ENCODE measurements at regions not wholly inside any gene's neighbourhood (a gene's known extent, or its start where the extent isn't known, plus 50 kb on each side); places are given as distances from the start of the nearest gene placed in this dataset.
"Not testable (repeated sequence)": the region's sequence is repeated elsewhere in the genome, so short reads cannot be mapped to it uniquely, and the experiment has no call there.

DNA sequence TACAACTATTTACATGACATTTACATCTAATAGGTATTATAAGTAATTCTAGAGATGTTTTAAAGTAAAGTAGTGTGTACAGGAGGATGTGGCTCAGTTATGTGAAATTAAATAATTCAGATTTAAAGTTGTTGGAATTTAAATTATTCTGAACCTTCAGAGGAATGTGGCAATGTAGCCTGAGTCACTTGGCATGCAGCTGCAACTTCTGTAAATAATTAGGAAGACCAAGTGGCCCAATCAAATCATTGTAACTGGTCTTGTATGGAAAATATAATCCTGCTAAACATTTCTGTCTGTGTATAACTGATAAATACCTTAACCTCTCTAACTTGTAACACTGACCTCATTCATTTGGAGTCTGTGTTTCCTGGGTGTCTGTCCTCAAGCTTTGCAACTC lies 828.9 kb downstream of the GLUD2 start:
- Histone ChIP-seq H3K9me3 (ENCODE audit: control insufficient read depth, insufficient read depth, low read length) (no peaks in the 10 kb centered on the region), H3K27ac (ENCODE audit: low read length) (no peak overlapping the region), H3K4me3 (ENCODE audit: low read length) (no peak overlapping the region), H3K36me3 (ENCODE audit: control insufficient read depth, insufficient read depth, low read length) (no peaks in the 10 kb centered on the region), H3K4me1 (ENCODE audit: control insufficient read depth, insufficient read depth, low read length) (no peaks in the 10 kb centered on the region), H3K27me3 (ENCODE audit: control insufficient read depth, insufficient read depth, low read length) (no peaks in the 10 kb centered on the region)
- no peak for DNase-seq (ENCODE audit: low read depth, low spot score)

DNA sequence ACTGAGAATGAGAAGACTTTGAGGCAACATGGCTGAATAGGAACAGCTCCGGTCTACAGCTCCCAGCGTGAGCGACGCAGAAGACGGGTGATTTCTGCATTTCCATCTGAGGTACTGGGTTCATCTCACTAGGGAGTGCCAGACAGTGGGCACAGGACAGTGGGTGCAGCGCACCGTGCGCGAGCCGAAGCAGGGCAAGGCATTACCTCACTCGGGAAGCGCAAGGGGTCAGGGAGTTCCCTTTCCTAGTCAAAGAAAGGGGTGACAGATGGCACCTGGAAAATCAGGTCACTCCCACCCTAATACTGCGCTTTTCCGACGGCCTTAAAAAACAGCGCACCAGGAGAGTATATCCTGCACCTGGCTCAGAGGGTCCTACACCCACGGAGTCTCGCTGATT lies 829.9 kb downstream of the GLUD2 start:
- not testable (repeated sequence) for H3K4me3 ChIP-seq (ENCODE audit: low read length); H3K4me1 ChIP-seq (ENCODE audit: control insufficient read depth, insufficient read depth, low read length); H3K36me3 ChIP-seq (ENCODE audit: control insufficient read depth, insufficient read depth, low read length); H3K27me3 ChIP-seq (ENCODE audit: control insufficient read depth, insufficient read depth, low read length); DNase-seq (ENCODE audit: low read depth, low spot score); H3K9me3 ChIP-seq (ENCODE audit: control insufficient read depth, insufficient read depth, low read length); H3K27ac ChIP-seq (ENCODE audit: low read length)
- WGBS (ENCODE audit: insufficient coverage, insufficient read length): no CpG with 5 or more reads among the region's 18 CpGs

- H3K4me1 ChIP-seq (ENCODE audit: control insufficient read depth, insufficient read depth, low read length): no peaks in the 10 kb centered on the region
- no peaks in the 10 kb centered on the region for H3K27me3 ChIP-seq (ENCODE audit: control insufficient read depth, insufficient read depth, low read length)
- no peak for DNase-seq (ENCODE audit: low read depth, low spot score)
- no peak overlapping the region for H3K4me3 ChIP-seq (ENCODE audit: low read length)
- no peaks in the 10 kb centered on the region for H3K9me3 ChIP-seq (ENCODE audit: control insufficient read depth, insufficient read depth, low read length)
- H3K27ac ChIP-seq (ENCODE audit: low read length): no peak overlapping the region
- no CpG with 5 or more reads among the region's 2 CpGs for WGBS (ENCODE audit: insufficient coverage, insufficient read length)
- no peaks in the 10 kb centered on the region for H3K36me3 ChIP-seq (ENCODE audit: control insufficient read depth, insufficient read depth, low read length)
Observed at GRCh38 chrX:121886557-121886956, 839.1 kb downstream of the GLUD2 start.

GRCh38 chrX:121894756-121895155 lies 847.3 kb downstream of the GLUD2 start:
- no peak for DNase-seq (ENCODE audit: low read depth, low spot score)
- Histone ChIP-seq H3K4me1 (ENCODE audit: control insufficient read depth, insufficient read depth, low read length) (no peaks in the 10 kb centered on the region), H3K36me3 (ENCODE audit: control insufficient read depth, insufficient read depth, low read length) (no peaks in the 10 kb centered on the region), H3K27me3 (ENCODE audit: control insufficient read depth, insufficient read depth, low read length) (no peaks in the 10 kb centered on the region), H3K27ac (ENCODE audit: low read length) (no peak overlapping the region), H3K4me3 (ENCODE audit: low read length) (no peak overlapping the region), H3K9me3 (ENCODE audit: control insufficient read depth, insufficient read depth, low read length) (no peaks in the 10 kb centered on the region)
- WGBS (ENCODE audit: insufficient coverage, insufficient read length): no CpG with 5 or more reads among the region's 3 CpGs

DNA sequence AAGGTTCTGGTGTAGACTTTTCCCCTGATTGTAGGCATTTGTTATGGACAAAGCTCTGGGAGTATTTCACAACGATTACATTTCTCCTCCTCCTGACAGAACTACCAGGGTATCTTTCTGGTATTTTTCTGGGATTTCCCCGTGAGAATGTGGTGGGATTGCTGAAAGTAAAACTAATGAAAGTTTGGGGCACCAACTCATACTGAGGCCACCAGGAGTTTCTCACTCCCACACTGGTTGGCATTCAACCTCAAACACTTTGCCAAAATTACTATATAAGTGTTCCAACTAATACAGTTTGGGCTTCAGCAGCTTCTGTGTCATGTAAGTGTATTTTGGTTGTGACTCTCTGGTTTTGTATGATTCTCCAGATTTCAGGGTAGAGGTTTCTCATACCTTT lies 855.1 kb downstream of the GLUD2 start:
- Histone ChIP-seq H3K36me3 (ENCODE audit: control insufficient read depth, insufficient read depth, low read length) (no peaks in the 10 kb centered on the region), H3K4me3 (ENCODE audit: low read length) (no peak overlapping the region), H3K9me3 (ENCODE audit: control insufficient read depth, insufficient read depth, low read length) (no peaks in the 10 kb centered on the region), H3K27ac (ENCODE audit: low read length) (no peak overlapping the region), H3K27me3 (ENCODE audit: control insufficient read depth, insufficient read depth, low read length) (no peaks in the 10 kb centered on the region), H3K4me1 (ENCODE audit: control insufficient read depth, insufficient read depth, low read length) (no peaks in the 10 kb centered on the region)
- no peak for DNase-seq (ENCODE audit: low read depth, low spot score)
- no CpG with 5 or more reads among the region's 2 CpGs for WGBS (ENCODE audit: insufficient coverage, insufficient read length)

- H3K4me1 ChIP-seq (ENCODE audit: control insufficient read depth, insufficient read depth, low read length): no peaks in the 10 kb centered on the region
- H3K27ac ChIP-seq (ENCODE audit: low read length): no peak overlapping the region
- DNase-seq (ENCODE audit: low read depth, low spot score): no peak
- no peak overlapping the region for H3K4me3 ChIP-seq (ENCODE audit: low read length)
- H3K9me3 ChIP-seq (ENCODE audit: control insufficient read depth, insufficient read depth, low read length): no peaks in the 10 kb centered on the region
- no CpG with 5 or more reads among the region's 7 CpGs for WGBS (ENCODE audit: insufficient coverage, insufficient read length)
- H3K36me3 ChIP-seq (ENCODE audit: control insufficient read depth, insufficient read depth, low read length): no peaks in the 10 kb centered on the region
- no peaks in the 10 kb centered on the region for H3K27me3 ChIP-seq (ENCODE audit: control insufficient read depth, insufficient read depth, low read length)
Observed at GRCh38 chrX:121903961-121904360, 856.6 kb downstream of the GLUD2 start.

DNA sequence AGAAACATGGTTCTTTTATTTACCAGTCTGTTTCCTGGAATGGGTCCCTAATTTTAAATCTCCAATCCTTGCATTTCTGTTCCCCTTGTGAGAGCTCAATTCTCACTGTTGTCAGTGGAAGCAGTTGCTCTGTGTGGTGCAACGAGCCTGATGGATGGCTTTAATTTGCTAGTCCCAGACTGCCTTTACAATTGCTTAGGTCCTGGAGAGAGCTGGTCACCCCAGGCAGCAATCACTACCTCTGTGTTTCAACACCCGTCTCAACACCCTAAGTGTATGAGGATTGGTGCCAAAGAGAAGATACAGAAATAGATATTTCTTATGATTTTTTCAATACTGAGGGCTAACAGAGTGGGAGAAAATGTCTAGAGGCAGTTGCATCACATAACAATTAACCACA lies 873.8 kb downstream of the GLUD2 start:
- DNase-seq (ENCODE audit: low read depth, low spot score): no peak
- no CpG with 5 or more reads among the region's 2 CpGs for WGBS (ENCODE audit: insufficient coverage, insufficient read length)
- no peaks in the 10 kb centered on the region for H3K27me3 ChIP-seq (ENCODE audit: control insufficient read depth, insufficient read depth, low read length)
- no peak overlapping the region for H3K4me3 ChIP-seq (ENCODE audit: low read length)
- no peaks in the 10 kb centered on the region for H3K9me3 ChIP-seq (ENCODE audit: control insufficient read depth, insufficient read depth, low read length)
- no peak overlapping the region for H3K27ac ChIP-seq (ENCODE audit: low read length)
- no peaks in the 10 kb centered on the region for H3K4me1 ChIP-seq (ENCODE audit: control insufficient read depth, insufficient read depth, low read length)
- no peaks in the 10 kb centered on the region for H3K36me3 ChIP-seq (ENCODE audit: control insufficient read depth, insufficient read depth, low read length)

DNA sequence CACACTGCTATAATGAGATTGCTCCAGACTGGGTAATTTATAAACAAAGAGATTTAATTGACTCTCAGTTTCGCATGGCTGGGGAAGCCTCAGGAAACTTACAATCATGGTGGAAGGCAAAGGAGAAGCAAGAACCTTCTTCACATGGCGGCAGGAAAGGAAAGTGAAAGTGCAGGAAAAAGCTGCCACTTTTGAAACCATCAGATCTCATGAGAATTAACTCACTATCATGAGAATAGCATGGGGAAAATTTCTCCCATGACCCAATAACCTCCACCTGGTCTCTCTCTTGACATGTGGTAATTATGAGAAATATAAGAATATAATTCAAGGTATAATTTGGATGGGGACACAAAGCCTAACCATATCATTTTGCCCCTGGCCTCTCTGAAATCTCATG lies 884.2 kb downstream of the GLUD2 start:
- Histone ChIP-seq H3K36me3 (ENCODE audit: control insufficient read depth, insufficient read depth, low read length) (no peaks in the 10 kb centered on the region), H3K9me3 (ENCODE audit: control insufficient read depth, insufficient read depth, low read length) (no peaks in the 10 kb centered on the region), H3K27me3 (ENCODE audit: control insufficient read depth, insufficient read depth, low read length) (no peaks in the 10 kb centered on the region), H3K4me3 (ENCODE audit: low read length) (no peak overlapping the region), H3K4me1 (ENCODE audit: control insufficient read depth, insufficient read depth, low read length) (no peaks in the 10 kb centered on the region), H3K27ac (ENCODE audit: low read length) (no peak overlapping the region)
- no CpG with 5 or more reads among the region's 2 CpGs for WGBS (ENCODE audit: insufficient coverage, insufficient read length)
- no peak for DNase-seq (ENCODE audit: low read depth, low spot score)

DNA sequence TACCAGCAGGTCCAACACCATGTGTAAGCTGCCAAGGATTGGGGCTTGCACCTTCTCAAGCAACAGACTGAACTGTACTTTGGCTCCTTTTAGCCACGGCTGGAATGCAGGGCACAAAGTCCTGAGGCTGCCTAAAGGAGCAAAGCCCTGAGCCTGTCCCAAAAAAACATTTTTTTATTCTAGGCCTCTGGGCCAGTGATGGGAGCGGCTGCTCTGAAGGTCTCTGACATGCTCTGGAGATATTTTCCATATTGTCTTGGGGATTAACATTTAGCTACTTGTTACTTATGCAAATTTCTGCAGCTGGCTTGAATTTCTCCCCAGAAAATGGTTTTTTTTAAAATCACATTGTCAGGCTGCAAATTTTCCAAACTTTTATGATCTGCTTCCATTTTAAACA lies 885.3 kb downstream of the GLUD2 start:
- Histone ChIP-seq H3K4me1 (ENCODE audit: control insufficient read depth, insufficient read depth, low read length) (no peaks in the 10 kb centered on the region), H3K27me3 (ENCODE audit: control insufficient read depth, insufficient read depth, low read length) (no peaks in the 10 kb centered on the region), H3K36me3 (ENCODE audit: control insufficient read depth, insufficient read depth, low read length) (no peaks in the 10 kb centered on the region), H3K4me3 (ENCODE audit: low read length) (no peak overlapping the region), H3K9me3 (ENCODE audit: control insufficient read depth, insufficient read depth, low read length) (no peaks in the 10 kb centered on the region), H3K27ac (ENCODE audit: low read length) (no peak overlapping the region)
- WGBS (ENCODE audit: insufficient coverage, insufficient read length): no CpG with 5 or more reads among the region's 2 CpGs
- DNase-seq (ENCODE audit: low read depth, low spot score): no peak

- Histone ChIP-seq H3K27ac (ENCODE audit: low read length) (no peak overlapping the region), H3K27me3 (ENCODE audit: control insufficient read depth, insufficient read depth, low read length) (no peaks in the 10 kb centered on the region), H3K4me1 (ENCODE audit: control insufficient read depth, insufficient read depth, low read length) (no peaks in the 10 kb centered on the region; the same call in 1 of the 2 replicates), H3K36me3 (ENCODE audit: control insufficient read depth, insufficient read depth, low read length) (no peaks in the 10 kb centered on the region), H3K4me3 (ENCODE audit: low read length) (no peak overlapping the region), H3K9me3 (ENCODE audit: control insufficient read depth, insufficient read depth, low read length) (no peaks in the 10 kb centered on the region)
- WGBS (ENCODE audit: insufficient coverage, insufficient read length): no CpG with 5 or more reads among the region's 7 CpGs
- no peak for DNase-seq (ENCODE audit: low read depth, low spot score)
Observed at GRCh38 chrX:121949041-121949760, 901.8 kb downstream of the GLUD2 start.

GRCh38 chrX:121958886-121959285 lies 911.5 kb downstream of the GLUD2 start:
- Histone ChIP-seq H3K4me1 (ENCODE audit: control insufficient read depth, insufficient read depth, low read length) (no peaks in the 10 kb centered on the region), H3K27ac (ENCODE audit: low read length) (no peak overlapping the region), H3K9me3 (ENCODE audit: control insufficient read depth, insufficient read depth, low read length) (no peaks in the 10 kb centered on the region), H3K36me3 (ENCODE audit: control insufficient read depth, insufficient read depth, low read length) (no peaks in the 10 kb centered on the region), H3K27me3 (ENCODE audit: control insufficient read depth, insufficient read depth, low read length) (no peaks in the 10 kb centered on the region), H3K4me3 (ENCODE audit: low read length) (no peak overlapping the region)
- no peak for DNase-seq (ENCODE audit: low read depth, low spot score)
